Stimulated activated CD4-positive, alpha-beta T cell treated with anti-CD3 and anti-CD28 coated beads, TNF-alpha, amount 100 ng/mL, for 4 hours (primary cell): ENCODE measurements at regions not wholly inside any gene's neighbourhood (a gene's known extent, or its start where the extent isn't known, plus 50 kb on each side); places are given as distances from the start of the nearest gene placed in this dataset.

Experiments
- DNase-seq, 3 experiments: peaks; one replicate each; pipeline ENCODE4 v3.0.0-alpha.2; 2020; ENCODE audit warnings: low read depth in 3 of 3

DNA sequence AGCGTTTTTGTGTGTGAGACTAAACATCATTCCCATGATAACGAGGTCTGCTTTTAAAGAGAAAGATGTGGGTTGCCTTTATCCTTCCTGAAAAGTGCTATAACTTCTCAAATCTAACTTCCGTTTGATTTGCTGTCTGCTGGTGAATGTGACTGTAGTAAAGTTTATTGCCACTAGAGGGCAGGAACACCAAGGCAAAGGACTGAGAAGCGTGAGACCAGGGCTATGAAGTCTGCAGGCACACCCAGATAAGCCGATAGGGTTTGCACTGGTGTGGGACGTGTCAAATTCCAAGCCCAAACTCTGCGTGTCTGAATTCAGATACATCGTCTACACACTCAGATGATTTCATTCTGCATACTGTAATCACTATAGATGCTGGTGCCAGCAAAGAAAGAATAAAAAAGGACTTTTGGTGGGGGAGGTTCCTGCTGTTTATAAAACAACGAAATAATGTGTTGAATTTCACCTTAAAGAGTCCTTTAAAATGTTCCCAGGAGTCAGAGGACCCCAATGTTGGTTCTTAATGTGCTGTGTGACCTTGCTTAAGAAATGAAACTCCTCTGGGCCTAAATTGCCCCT, 87.2 kb downstream of the PTTG1 start:
- peak in 2 of 3 experiments; percentile 32 to 37 for DNase-seq

- DNase-seq, result no peak
Observed at GRCh38 chr5:160511280-160511929, 89.8 kb downstream of the PTTG1 start.
